LNCAP (cell line): ENCODE measurements at regions not wholly inside any gene's neighbourhood (a gene's known extent, or its start where the extent isn't known, plus 50 kb on each side); places are given as distances from the start of the nearest gene placed in this dataset.

Source experiments
- CTCF ChIP-seq: fragments of 450-650 bp; IDR thresholded peaks from 2 replicates; pipeline ENCODE4 v1.5.1; 2017; ENCODE audit warnings: mild to moderate bottlenecking

GRCh38 chr3:162546910-162547309 lies 1050.3 kb downstream of the OTOL1 start:
- TF ChIP-seq CTCF = no peak

GRCh38 chr3:162547321-162547720 lies 1050.7 kb downstream of the OTOL1 start:
- no peak for TF ChIP-seq CTCF

- no peak for TF ChIP-seq CTCF
Measured at GRCh38 chr3:162555761-162556160, 1059.2 kb downstream of the OTOL1 start.

GRCh38 chr3:162558016-162558415 lies 1061.4 kb downstream of the OTOL1 start:
- TF ChIP-seq CTCF = no peak

GRCh38 chr3:162568706-162569105 lies 1072.1 kb downstream of the OTOL1 start:
- no peak for TF ChIP-seq CTCF

- TF ChIP-seq CTCF = no peak
Measured at GRCh38 chr3:162569314-162569713, 1072.7 kb downstream of the OTOL1 start.

GRCh38 chr3:162584986-162585385 lies 1088.4 kb downstream of the OTOL1 start:
- TF ChIP-seq CTCF = no peak

- no peak for TF ChIP-seq CTCF
Measured at GRCh38 chr3:162586591-162586990, 1090.0 kb downstream of the OTOL1 start.
